ENCODE measurements at regions not wholly inside any gene's neighbourhood (a gene's known extent, or its start where the extent isn't known, plus 50 kb on each side); places are given as distances from the start of the nearest gene placed in this dataset.

GRCh38 chr12:69014047-69014446 lies 81.1 kb upstream of the CPM start:
- H3K27me3 Mint-ChIP-seq (ENCODE audit: low read depth), result no peaks in the 10 kb centered on the region
- peaks cover 3% of the 10 kb centered on the region for H3K9me3 Mint-ChIP-seq
- TF ChIP-seq, protein P1, sequence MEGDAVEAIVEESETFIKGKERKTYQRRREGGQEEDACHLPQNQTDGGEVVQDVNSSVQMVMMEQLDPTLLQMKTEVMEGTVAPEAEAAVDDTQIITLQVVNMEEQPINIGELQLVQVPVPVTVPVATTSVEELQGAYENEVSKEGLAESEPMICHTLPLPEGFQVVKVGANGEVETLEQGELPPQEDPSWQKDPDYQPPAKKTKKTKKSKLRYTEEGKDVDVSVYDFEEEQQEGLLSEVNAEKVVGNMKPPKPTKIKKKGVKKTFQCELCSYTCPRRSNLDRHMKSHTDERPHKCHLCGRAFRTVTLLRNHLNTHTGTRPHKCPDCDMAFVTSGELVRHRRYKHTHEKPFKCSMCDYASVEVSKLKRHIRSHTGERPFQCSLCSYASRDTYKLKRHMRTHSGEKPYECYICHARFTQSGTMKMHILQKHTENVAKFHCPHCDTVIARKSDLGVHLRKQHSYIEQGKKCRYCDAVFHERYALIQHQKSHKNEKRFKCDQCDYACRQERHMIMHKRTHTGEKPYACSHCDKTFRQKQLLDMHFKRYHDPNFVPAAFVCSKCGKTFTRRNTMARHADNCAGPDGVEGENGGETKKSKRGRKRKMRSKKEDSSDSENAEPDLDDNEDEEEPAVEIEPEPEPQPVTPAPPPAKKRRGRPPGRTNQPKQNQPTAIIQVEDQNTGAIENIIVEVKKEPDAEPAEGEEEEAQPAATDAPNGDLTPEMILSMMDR (IDR thresholded peaks at IDR 0.05; ENCODE audit: unreplicated experiment), result no peak
- no peaks in the 10 kb centered on the region for H3K36me3 Mint-ChIP-seq
- H3K27ac Mint-ChIP-seq, result no peak overlapping the region
- DNase-seq (ENCODE audit: low spot score in 2 of 2, unreplicated experiment in 2 of 2), result no peak
- H3K4me3 Mint-ChIP-seq, result no peak overlapping the region
- H3K4me1 Mint-ChIP-seq, result peaks cover 1% of the 10 kb centered on the region

GRCh38 chr12:69015017-69015416 lies 82.0 kb upstream of the CPM start:
- no peak overlapping the region for H3K27ac Mint-ChIP-seq
- peaks cover 4% of the 10 kb centered on the region for H3K9me3 Mint-ChIP-seq
- TF ChIP-seq, protein P1 (IDR thresholded peaks at IDR 0.05; ENCODE audit: unreplicated experiment), result no peak
- no peaks in the 10 kb centered on the region for H3K27me3 Mint-ChIP-seq (ENCODE audit: low read depth)
- no peak for DNase-seq (ENCODE audit: low spot score in 2 of 2, unreplicated experiment in 2 of 2)
- H3K4me3 Mint-ChIP-seq, result no peak overlapping the region
- H3K4me1 Mint-ChIP-seq, result no peaks in the 10 kb centered on the region
- no peaks in the 10 kb centered on the region for H3K36me3 Mint-ChIP-seq

DNA sequence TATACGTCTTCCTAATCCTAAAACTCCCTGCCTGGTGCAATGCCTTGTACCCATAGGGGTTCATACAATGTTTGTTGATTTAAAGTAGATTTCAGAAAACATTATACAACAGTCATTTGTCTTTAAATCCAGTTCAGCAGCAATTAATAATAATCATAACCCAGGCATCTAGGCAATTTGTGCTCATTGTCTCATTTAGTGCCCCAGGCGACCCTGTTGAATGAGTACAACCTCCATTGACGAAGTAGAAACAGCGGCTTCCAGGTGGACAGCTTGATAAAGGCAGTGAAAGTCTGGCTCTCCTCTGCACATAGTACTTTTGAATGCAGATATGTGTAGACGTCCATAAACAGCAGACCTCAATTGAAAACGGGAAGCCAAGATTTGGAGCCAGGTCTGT lies 82.9 kb upstream of the CPM start:
- Mint-ChIP-seq H3K36me3 (no peaks in the 10 kb centered on the region), H3K4me1 (no peaks in the 10 kb centered on the region), H3K9me3 (peaks cover 9% of the 10 kb centered on the region), H3K27me3 (ENCODE audit: low read depth) (no peaks in the 10 kb centered on the region), H3K27ac (no peak overlapping the region), H3K4me3 (no peak overlapping the region)
- DNase-seq (ENCODE audit: low spot score in 2 of 2, unreplicated experiment in 2 of 2), result no peak
- TF ChIP-seq, protein P1 (IDR thresholded peaks at IDR 0.05; ENCODE audit: unreplicated experiment), result no peak

DNA sequence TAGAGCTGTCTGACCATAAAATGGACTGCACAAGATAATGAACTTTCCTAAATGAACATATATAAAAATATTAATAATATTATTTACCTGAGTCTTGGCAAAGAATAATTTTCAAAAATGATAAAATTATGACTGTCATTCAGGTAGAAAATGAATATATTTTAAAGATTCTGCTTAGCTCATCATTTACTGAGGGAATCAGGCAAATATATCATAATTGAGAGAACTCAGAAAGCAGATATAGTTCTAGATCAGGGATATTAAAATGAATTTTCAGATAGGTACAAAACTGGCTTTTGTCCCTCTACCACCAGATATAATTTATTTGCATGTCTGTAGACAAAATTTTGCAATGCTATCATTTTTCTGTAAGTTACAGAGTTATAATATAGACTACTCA lies 86.1 kb upstream of the CPM start:
- TF ChIP-seq, protein P1 (IDR thresholded peaks at IDR 0.05; ENCODE audit: unreplicated experiment), result no peak
- DNase-seq (ENCODE audit: low spot score in 2 of 2, unreplicated experiment in 2 of 2), result no peak
- H3K9me3 Mint-ChIP-seq, result peaks cover 6% of the 10 kb centered on the region
- H3K36me3 Mint-ChIP-seq, result no peaks in the 10 kb centered on the region
- H3K4me3 Mint-ChIP-seq, result no peak overlapping the region
- no peak overlapping the region for H3K27ac Mint-ChIP-seq
- H3K4me1 Mint-ChIP-seq, result no peaks in the 10 kb centered on the region
- H3K27me3 Mint-ChIP-seq (ENCODE audit: low read depth), result no peaks in the 10 kb centered on the region

DNA sequence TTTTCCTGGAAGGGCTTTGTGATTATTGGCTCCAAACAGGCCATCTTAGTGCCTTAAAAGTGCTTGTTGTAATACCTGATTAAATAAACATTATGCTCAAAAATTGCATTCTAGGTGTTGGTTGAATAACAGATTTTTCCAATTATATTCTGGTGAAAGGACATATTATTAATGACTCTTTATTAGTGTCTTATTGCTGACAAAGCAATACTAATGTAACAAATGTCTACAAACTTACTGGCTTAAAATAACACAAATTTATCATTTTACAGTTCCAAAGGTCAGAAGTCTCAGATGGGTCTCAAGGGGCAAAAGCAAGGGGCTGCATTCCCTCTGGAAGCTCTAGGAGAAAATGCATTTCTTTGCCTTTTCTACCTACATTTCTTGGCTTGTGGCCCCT lies 86.9 kb upstream of the CPM start:
- Mint-ChIP-seq H3K4me1 (peaks cover 5% of the 10 kb centered on the region), H3K27me3 (ENCODE audit: low read depth) (no peaks in the 10 kb centered on the region), H3K27ac (no peak overlapping the region), H3K4me3 (no peak overlapping the region), H3K36me3 (no peaks in the 10 kb centered on the region), H3K9me3 (peaks cover 6% of the 10 kb centered on the region)
- DNase-seq (ENCODE audit: low spot score in 2 of 2, unreplicated experiment in 2 of 2), result no peak
- TF ChIP-seq, protein P1 (IDR thresholded peaks at IDR 0.05; ENCODE audit: unreplicated experiment), result no peak

DNA sequence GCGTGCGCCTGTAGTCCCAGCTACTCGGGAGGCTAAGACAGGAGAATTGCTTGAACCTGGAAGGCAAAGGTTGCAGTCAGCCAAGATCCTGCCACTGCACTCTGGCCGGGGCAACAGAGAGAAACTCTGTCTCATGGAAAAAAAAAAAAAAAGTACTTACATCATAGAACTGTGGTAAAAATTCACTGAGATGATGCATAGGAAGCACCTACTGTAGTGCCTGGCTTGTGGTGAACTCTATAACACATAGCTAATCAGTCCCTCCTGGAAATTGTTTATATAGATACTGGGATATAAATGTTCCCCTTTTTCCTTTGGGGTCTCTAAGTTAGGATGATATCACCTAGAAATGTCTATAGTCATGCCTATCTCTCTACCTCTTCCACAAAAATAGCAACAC lies 89.7 kb upstream of the CPM start:
- no peak overlapping the region for H3K27ac Mint-ChIP-seq
- H3K4me3 Mint-ChIP-seq, result no peak overlapping the region
- H3K9me3 Mint-ChIP-seq, result peaks cover 6% of the 10 kb centered on the region
- H3K27me3 Mint-ChIP-seq (ENCODE audit: low read depth), result no peaks in the 10 kb centered on the region
- H3K4me1 Mint-ChIP-seq, result peaks cover 7% of the 10 kb centered on the region
- H3K36me3 Mint-ChIP-seq, result no peaks in the 10 kb centered on the region
- no peak for DNase-seq (ENCODE audit: low spot score in 2 of 2, unreplicated experiment in 2 of 2)
- TF ChIP-seq, protein P1 (IDR thresholded peaks at IDR 0.05; ENCODE audit: unreplicated experiment), result no peak

Data from mesothelial cell of epicardium (in vitro differentiated cells).